ENCODE measurements at regions not wholly inside any gene's neighbourhood (a gene's known extent, or its start where the extent isn't known, plus 50 kb on each side); places are given as distances from the start of the nearest gene placed in this dataset.

- DNase-seq (ENCODE audit: low read depth): no peak
Measured at GRCh38 chr5:67409126-67409777, 212.7 kb upstream of the CD180 start.

DNA sequence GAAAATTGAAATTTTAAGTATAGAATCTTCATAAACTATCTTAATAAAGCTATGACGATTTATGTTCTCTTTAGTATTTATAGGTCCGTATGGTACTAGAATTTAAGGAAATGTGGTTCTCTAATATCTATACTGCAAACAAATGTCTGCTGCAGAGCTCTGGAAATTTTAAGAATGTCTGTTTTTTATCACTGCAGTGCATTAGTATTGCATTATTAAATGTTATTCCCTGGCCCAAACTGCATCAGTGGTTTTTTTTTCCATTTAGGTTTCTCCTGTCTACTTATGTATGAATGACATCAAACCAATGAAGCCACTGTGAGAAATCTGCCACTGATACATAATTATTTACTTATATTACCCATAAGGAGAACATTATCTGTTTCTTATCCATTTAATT, 211.4 kb upstream of the CD180 start:
- DNase-seq (ENCODE audit: low read depth): no peak

DNA sequence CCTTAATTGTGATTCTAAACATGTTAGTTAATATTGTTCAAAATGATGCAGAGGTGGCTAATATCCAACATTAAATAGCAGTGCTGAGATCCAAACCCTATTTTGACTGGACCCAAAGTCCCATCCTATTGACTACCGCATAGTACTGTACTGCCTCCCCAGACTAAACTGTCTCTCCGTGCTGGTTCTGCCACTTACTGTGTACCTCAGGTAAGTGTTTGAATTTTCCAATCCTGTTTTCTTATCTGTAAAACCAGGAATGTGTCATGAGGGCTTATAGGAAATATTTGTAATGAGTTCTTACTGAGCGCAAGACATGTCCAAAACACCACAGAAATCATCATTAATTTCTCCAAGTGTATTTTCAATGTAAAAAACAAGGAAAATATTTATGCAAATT, 209.2 kb upstream of the CD180 start:
- no peak for DNase-seq (ENCODE audit: low read depth)

DNA sequence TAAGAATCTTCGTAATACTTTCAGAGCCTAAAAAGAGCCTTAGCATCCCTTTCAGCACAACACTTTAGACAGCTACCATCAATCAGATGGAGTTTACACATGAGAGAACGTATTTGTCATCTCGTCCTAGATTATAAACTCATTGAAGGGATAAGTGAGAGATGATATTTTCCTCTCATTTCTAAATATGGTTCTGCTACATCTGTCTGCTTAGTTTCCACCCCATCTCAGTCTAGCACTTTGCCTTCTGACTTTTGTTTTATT, 208.4 kb upstream of the CD180 start:
- no peak for DNase-seq (ENCODE audit: low read depth)

DNA sequence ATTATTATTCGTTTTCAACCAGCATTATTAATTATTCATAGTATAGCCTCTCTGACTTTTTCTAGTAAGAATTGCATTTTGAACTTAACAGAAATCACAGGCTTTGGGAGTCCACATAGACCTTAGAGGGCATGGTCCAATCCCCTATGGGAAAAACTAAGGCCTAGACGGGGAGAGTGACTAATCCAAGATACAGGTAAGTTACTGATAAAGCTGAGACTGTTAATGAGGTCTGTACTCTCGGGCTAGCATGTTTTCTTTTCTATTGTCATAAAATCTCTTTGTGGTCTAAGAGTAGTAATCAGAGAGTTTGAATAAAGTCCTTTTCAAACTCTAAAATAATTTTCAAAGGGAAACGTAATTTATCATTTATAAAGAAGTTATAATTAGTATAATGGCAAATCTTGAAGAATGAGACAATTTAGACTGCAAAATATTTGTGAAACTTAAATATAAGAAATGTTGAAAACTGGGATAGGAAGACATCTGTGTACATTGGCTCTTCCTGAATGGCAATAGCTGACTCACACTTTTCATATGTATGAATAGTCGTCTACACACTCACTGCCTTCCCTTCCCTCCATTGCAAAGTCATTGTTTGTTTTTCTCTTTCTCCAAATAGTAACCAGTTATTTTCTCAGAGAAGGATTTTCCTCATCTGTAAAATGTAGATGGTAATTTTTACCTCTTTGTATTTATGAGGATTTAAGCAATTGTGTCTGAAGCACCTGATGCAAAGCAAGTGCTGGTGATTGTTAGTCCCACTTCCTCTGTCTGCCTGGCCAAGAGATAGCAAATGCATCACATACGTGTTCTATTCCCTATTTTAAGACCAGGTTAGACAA, 207.9 kb upstream of the CD180 start:
- DNase-seq (ENCODE audit: low read depth): no peak

- DNase-seq (ENCODE audit: low read depth): no peak
Measured at GRCh38 chr5:67402526-67402925, 205.9 kb upstream of the CD180 start.

- DNase-seq (ENCODE audit: low read depth): no peak
Measured at GRCh38 chr5:67401172-67401571, 204.6 kb upstream of the CD180 start.

DNA sequence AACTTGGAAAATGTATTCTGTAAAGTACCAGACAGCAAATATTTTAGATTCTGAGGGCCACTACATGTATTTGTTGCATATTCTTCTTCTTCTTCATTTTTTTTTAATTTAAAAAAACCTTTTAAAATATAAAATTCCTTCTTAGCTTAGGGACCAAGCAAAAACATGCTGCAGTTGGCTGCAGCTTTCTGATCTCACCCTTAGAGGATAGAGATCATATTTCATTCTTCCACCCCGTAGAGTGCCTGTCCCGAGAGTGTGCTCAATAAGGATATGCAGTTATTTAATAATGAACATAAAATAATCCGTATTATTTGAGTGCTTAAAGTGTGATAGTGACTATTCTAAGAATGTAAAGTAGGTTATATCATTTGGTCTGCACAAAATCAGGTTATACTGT, 204.2 kb upstream of the CD180 start:
- no peak for DNase-seq (ENCODE audit: low read depth)

GRCh38 chr5:67395790-67396418, 199.3 kb upstream of the CD180 start:
- no peak for DNase-seq (ENCODE audit: low read depth)

GRCh38 chr5:67393211-67393610, 196.6 kb upstream of the CD180 start:
- no peak for DNase-seq (ENCODE audit: low read depth)

DNA sequence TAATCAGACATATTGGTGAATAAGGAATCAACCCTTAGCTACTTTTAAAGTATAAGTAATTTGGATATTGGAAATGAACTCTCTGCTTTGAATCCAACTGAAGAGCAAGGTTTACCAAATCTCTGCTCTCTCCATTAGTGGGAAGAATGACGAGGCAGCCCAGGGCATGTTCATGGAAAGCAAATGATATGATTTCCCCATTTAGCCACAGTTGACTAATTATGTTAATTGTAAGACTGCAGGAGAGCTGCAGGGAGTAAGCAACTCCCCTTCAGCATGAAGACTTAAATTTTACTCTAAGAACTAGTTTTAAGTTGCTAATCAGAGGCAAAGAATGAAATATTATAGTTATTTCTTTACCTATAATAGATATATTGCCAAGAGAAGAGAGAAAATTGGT, 194.3 kb upstream of the CD180 start:
- DNase-seq (ENCODE audit: low read depth): no peak

- no peak for DNase-seq (ENCODE audit: low read depth)
Measured at GRCh38 chr5:67383451-67383850, 186.9 kb upstream of the CD180 start.

DNA sequence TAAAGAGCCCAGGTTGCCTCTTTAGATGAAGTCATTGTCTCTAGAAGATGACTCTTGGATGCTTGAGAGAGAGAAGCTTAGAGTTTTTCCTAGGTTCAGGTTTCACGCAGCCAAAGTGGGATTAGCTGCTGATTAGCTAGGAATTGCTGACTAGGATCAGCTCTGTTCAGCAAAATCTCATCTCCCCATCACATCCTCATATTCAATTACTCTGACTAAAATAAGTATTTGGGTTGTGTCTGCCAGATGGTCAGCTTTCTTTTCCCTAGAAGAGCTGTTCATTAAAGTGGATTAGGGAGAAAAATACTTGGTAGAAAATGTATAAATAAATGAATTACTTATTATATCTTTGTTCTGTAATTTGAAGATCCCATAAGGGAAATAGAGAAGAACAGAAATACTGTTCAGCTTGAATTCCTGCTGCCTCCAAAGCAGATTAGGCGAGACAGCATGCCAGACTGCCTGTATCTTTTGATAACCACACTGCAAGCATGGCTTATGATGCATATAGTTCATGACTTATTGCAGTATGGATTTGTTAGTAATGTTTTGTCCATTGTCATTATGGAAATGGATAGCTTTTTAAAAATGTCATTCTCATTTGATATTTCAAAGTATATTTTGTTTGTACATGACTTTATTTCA, 184.8 kb upstream of the CD180 start:
- no peak for DNase-seq (ENCODE audit: low read depth)

DNA sequence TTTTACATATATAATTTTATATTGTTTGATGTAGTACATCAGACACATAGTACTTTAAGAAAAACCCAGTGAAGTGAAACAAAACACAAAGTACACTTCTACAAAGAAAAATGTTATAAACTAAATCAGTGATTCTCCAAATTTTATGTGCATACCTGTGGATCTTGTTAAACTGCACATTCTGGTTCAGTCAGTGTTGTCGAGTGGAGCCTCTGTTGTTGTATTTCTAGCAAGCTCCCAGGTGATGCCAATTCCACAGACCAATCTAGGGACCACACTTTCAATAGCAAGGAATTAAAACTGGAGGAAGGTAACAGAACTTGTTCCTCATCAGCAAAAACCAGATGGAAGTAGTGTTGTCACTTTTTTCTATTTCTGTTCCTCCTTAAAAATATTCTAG, 183.8 kb upstream of the CD180 start:
- no peak for DNase-seq (ENCODE audit: low read depth)

DNA sequence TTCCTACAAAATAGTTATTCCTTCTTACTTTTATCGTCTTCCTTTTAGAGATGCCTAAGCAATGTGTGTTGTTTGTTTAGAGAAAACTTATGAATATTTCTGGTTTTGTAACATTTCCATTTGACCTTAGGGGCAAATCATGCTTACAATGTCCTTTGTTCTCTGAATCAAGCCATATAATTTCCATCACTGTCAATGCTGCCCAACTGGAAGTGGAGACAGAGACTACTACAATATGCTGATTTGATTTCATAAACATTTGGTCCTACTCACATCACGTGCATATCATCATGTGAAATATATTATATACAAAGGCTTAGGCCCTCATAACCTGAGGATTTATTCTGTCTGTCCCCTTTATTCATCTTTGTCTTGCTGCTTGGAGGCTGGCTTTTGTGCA, 183.2 kb upstream of the CD180 start:
- no peak for DNase-seq (ENCODE audit: low read depth)

DNA sequence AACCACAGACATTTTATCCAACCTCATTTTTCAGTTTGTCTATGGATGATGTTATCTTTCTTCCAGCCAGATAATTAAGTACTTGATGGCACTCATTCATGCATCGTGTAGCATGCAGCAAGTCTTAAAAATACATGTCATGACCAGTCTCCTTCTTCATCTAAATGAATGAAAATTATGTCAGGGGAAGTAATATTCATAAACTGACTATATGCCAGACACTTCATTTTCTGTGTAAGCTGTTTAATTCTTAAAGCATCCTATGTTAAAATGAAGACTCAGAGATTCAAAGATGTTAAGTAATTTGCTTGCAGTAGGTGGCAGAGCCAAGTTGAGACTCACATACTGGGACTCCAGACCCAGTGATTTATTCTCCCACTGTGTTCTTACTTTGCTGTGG, 181.7 kb upstream of the CD180 start:
- DNase-seq (ENCODE audit: low read depth): no peak

DNA sequence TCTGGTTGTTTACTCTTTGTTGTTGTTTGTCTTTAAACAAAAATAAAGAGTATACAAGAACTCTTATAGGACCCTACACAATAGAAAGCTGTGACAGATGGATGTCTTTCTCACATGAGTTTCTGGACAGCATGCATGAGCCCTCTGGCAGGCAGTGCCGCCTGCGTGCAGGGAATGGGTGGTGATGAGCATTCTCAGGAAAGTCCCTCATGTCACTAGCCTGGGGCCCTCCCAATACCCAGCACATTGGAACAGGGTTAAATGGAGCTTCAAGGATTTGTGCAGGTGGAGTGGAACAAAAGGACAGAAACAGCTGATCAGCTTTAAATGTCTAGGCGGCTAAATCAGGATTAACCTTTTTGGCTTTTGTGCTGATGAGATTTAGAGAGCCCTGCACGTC, 181.0 kb upstream of the CD180 start:
- DNase-seq (ENCODE audit: low read depth): no peak

GRCh38 chr5:67375606-67376005, 179.0 kb upstream of the CD180 start:
- DNase-seq (ENCODE audit: low read depth): no peak

DNA sequence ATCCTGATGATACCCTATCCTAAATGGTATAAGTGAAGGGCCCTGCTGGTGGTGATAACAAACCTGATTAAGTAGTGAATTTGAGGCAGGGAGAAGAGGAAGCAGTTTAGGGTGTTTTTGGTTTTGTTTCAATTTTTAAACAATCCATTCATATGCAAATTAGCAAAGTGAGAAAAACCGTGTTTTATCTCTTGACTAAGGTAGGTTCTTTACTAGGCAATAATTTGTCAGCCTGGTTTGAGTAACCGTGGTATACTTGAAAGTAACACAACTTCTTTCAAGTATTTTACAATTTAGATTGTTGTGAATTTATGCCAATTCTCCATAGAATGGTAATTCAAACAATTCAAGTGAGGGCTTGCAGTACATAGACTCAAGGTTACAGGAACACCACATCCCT, 177.8 kb upstream of the CD180 start:
- DNase-seq (ENCODE audit: low read depth): no peak

DNA sequence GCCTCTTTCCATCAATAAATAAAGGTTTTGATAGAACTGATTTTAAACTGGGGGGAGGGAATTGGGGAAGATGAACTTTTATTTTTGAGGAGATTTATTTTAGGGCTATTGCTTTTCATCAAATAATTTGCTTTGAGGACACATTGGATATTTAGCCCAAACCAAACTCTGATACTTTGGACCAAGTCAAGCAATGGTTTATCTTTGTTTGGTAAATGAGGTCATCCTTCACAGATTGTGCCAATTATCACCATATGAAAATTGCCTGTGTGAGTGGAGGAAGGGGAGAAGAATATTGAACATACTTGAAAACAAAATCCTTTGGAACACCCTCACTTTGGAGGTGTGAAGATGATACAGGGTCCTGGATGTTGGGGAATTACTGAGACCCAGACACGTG, 176.9 kb upstream of the CD180 start:
- no peak for DNase-seq (ENCODE audit: low read depth)

DNA sequence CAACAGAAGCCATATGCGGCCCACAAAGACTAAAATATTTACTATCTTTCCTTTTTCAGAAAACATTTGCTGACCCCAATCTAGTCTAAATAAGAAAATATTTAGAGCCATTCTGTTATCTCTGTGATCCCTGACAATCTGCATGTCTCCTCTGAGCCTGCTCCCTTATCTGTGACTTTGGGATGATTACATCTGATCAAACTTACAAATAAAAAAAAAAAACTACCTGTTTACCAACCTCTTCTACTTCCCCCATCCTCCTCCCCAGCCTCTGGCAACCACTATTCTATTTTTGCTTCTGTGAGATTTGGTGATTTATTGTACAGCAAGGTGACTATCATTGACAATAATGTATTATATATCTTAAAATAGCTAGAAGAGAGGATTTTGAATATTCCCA, 176.3 kb upstream of the CD180 start:
- DNase-seq (ENCODE audit: low read depth): no peak

DNA sequence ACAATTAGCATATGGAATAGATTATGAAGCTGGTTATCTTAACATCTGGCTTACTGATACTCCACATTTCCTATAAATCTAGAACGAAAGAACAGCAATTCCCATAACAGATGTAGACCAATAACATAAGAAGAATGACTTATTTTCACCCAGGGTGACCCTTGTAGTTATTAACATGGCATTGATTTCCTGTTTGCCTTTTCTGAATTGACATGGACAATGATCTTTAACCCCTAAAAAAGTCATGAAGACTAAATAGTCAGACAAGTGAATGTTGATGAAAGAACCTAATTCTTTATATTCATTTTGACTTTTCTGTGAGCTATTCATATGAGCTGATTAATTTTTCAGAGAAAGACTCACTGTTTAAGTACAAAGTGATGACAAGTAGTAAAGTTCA, 175.3 kb upstream of the CD180 start:
- no peak for DNase-seq (ENCODE audit: low read depth)

DNA sequence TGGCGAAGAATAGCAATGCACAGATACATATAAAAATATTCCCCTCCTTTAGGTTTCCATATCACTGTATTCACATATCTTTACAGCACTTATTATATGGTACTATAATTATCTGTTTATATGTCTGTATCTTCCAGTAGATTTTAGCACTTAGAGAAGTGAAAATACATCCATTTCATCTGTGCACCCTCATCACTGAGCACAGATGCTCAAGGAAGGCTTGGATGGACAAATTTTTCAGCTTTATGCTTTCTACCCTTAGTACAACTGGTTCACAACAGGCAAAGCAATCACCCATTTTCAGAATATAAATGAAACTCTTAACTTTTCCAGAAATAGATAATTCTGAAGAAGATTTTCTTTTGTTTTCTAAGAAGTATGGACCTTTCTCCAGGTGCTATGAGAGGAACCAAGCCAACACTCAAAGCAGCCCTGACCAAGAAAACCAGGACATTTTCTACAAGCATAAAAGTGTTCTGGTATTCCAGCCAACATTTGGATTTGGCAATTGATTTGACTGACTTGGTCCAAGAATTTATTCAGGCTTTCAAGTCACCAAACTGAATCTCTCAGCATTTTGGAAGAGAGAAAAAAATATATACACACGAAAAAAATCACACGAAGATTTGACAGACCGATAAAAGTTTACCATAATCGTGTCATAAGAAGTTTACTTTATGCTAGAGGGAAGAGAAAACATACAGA, 170.2 kb upstream of the CD180 start:
- DNase-seq (ENCODE audit: low read depth): no peak
